ENCODE measurements at regions not wholly inside any gene's neighbourhood (a gene's known extent, or its start where the extent isn't known, plus 50 kb on each side); places are given as distances from the start of the nearest gene placed in this dataset.

DNA sequence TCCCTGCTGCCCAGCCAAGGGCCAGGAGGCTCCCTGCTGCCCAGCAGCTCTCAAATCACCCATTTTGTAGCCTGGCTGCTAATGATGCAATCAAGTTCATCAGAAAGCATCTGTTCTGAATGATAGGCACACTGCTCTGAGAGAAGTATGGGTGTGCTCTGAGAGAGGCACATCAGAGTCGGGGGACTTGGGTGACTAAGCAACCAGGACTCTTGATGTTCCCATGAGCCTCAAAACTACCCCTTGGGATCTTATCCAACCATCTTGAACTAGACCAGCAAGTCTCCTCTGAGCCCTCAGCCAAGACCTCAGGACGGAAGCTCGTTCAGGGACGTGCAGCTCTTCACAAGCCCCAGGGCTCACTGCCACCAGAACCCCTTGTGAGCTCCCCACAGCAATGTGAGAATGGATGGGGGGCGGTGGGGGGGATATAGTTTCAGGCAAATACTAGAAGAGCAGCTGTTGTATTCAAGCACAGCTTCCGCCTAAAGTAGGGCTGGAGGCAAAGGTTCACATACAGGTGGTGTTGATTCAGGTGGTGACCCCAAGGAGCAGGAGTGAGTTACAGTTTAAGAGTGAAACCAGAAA, 52.2 kb upstream of the HES1 start:
- TF ChIP-seq, protein P1, sequence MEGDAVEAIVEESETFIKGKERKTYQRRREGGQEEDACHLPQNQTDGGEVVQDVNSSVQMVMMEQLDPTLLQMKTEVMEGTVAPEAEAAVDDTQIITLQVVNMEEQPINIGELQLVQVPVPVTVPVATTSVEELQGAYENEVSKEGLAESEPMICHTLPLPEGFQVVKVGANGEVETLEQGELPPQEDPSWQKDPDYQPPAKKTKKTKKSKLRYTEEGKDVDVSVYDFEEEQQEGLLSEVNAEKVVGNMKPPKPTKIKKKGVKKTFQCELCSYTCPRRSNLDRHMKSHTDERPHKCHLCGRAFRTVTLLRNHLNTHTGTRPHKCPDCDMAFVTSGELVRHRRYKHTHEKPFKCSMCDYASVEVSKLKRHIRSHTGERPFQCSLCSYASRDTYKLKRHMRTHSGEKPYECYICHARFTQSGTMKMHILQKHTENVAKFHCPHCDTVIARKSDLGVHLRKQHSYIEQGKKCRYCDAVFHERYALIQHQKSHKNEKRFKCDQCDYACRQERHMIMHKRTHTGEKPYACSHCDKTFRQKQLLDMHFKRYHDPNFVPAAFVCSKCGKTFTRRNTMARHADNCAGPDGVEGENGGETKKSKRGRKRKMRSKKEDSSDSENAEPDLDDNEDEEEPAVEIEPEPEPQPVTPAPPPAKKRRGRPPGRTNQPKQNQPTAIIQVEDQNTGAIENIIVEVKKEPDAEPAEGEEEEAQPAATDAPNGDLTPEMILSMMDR (conservative IDR thresholded peaks at IDR 0.05 in 1 of 2, IDR thresholded peaks at IDR 0.05 in 1 of 2; ENCODE audit: extremely low read depth in 1 of 2, insufficient read depth in 1 of 2, low read depth in 1 of 2, low read length in 2 of 2) = no peak
- TF ChIP-seq EZH2 (IDR thresholded peaks at IDR 0.05; ENCODE audit: borderline replicate concordance, low read length) = no peak
